Epithelial cell of prostate (primary cell): ENCODE measurements at regions not wholly inside any gene's neighbourhood (a gene's known extent, or its start where the extent isn't known, plus 50 kb on each side); places are given as distances from the start of the nearest gene placed in this dataset.
"Not testable (repeated sequence)": the region's sequence is repeated elsewhere in the genome, so short reads cannot be mapped to it uniquely, and the experiment has no call there.

Experiments used
- DNase-seq: peaks from one replicate; pipeline ENCODE4 v3.0.0-alpha.2; 2011; ENCODE audit warnings: low read depth, low spot score
- H3K27ac ChIP-seq: fragments of 450-650 bp; 2 replicates; pipeline ENCODE4 v1.5.1; 2017; ENCODE audit warnings: mild to moderate bottlenecking

DNA sequence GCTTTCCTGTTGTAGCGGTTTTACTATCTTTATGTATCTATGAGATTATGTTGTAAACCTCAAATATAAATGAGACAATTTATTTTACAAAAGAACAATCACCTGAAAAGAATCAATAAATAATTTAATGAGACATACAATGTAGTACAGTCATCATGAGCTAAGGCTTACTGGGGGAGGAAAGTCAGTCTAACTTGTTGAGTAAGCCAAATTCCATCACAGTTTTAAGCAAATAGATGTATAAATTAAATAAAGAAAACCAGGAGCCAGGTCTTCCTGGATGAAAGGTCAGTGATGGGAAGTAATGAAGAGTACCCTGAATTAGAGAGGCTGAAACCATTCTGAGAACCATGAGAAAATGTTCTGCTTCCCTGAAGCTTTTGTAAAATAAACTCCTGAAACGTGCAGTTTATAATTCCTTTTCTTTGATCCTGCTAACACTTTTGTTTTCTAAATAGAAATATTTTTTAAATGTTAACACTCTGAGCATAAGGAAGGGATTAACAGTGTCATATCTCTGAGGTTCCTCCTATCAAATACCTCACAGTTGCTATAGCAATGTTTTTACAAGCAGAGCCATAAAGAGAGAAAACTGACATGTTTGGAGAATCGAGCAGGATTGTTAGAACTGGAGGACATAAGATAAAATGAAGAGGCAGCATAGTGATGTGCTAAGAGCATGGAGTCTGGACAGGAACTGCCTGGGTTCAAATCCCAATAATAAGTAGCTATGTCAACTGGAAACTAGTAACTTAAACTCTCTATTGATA is 444.9 kb upstream of the FOXG1 start:
- H3K27ac ChIP-seq: peak overlapping the region; percentile 8
- no peak for DNase-seq

DNA sequence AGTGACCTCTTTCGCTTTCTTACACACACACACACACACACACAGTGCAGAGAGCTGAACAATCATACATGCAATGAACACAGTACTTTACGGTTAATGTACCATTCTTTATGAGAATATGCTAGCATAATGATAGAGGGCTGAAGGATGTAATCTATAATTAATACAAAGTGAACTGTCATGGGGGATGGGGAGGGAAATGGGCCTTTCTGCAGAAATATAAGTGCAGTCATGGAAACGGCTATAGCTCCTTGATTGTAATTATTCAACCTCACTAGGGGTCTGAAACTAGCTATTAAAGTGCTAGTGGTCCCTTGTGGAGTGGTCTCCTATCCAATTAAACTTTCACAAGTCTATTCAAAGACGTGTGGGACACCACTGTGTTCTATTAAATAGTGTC is 443.2 kb upstream of the FOXG1 start:
- H3K27ac ChIP-seq: no peak overlapping the region
- DNase-seq: no peak

DNA sequence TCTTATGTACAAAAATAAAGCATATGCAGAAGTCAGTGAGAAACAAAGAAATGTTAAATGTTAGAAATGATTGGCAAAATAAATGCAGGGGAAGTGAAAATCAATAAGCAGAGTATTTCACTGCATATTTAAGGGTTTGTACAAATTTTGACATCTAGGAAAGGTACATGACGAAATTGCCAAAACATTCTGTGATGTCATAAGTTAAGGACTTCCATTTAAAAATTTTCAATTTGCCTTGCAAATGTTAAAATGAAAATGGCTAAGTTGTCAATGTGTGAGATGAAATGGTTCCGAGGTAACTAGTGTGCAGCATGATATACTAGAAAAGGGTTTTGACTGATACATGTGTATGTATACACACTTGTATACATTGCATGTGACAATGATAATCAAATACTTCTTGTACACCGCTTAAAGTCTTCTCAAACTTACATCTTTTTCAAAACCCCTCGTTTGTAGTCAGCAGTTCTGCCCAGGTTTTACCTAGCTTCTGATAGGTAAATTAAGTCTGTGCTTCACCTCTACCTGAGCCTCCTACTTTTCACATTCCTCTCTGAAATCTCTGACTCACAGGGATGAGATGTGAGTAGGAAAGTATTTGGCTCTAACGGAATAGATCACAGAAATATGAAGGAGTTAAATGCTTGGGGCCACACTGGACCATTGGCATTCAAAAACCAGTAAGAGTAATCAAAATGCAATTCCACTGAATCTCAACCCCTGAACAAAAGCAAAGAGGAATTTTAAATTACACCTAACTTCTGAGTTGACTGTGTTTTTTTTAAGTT is 442.4 kb upstream of the FOXG1 start:
- no peak for DNase-seq
- H3K27ac ChIP-seq: no peak overlapping the region

DNA sequence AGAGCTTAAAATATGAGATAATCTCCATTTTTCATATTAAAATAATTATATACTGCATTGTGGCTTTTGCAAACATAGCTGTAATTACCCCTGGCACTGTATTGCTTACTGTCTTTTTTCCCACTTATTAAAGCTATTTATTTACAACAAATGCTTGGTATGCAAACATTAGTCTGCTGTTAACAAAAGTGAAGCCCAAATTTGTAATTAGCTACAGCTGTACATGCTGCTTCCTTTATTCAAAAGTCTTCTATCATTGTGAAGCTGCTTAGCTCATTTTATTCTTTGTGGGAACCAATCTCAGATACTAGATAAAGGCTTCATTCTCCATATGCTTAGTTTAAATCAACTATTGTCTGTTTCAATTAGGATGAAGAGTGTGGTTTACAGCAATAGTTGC is 425.8 kb upstream of the FOXG1 start:
- no peak for DNase-seq

DNA sequence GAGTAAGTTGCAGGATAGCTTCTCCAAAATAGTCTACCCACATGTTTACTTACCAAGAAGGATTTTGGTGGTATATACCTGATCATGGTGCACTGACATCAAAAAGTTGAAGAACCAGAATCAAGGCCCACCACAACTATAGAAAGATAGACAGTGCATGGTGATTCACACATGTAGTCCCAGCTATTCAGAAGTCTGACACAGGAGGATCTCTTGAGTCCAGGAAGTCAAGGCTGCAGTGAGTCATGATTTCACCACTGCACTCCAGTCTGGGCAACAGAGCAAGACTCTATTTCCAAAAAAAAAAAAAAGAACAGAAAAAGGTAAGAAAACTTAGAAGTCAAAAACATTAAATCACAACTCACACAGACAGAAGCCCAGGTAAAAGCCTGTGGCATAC is 422.2 kb upstream of the FOXG1 start:
- peak; percentile 8 for DNase-seq
- H3K27ac ChIP-seq: peak overlapping the region; percentile 27

More for the DNA sequence above, 425.8 kb upstream of the FOXG1 start:
- H3K27ac ChIP-seq: no peak overlapping the region

DNA sequence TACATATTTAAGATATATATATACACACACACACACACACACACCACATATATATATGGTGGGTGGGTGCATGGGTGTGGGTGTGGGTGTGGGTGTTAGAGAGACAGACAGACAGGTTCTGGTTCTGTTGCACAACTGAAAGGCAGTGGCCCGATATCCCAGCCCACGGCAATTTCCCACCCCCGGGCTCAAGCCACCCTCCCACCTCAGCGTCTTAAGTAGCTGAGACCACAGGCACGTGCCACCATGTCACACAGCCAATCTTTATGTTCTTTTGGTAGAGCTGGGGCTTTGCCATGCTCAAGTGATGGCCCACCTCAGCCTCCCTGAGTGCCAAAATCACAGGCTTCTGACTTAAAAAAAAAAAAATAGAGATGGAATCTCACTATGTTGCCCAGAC is 417.8 kb upstream of the FOXG1 start:
- H3K27ac ChIP-seq: no peak overlapping the region
- DNase-seq: no peak

DNA sequence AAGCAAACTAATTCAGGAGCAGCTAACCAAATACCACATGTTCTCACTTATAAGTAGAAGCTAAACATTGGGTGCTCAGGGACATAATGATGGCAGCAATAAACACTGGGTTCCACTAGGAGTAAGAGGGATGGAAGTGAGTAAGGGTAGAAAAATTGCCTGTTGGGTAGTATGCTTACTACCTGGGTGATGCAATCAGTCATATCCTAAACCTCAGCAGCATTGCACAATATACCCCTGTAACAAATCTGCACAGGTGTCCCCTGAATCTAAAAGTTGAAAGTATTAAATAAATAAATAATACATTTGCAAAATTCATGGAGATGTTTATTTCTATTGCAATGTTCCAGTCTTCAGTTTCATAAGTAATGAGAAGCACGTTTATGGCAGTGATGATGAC is 409.8 kb upstream of the FOXG1 start:
- no peak for DNase-seq
- no peak overlapping the region for H3K27ac ChIP-seq

DNA sequence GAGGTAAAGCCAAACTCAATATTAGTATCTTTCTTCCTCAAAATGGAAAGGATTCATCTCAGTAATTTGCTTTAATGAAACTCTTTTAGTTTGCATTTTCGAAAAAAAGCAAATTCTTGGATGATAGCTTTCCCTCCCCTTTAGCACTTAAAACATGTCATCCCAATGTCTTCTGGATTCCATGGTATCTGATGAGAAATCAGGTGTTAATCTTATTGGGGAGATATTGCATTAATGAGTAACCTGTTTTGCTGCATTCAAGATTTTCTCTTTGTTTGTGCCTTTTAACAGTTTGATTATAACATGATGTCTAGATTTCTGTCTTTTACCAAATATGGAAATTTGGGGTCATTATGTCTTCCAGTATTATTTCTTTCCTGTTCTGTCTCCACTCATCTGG is 405.1 kb upstream of the FOXG1 start:
- H3K27ac ChIP-seq: no peak overlapping the region
- no peak for DNase-seq

DNA sequence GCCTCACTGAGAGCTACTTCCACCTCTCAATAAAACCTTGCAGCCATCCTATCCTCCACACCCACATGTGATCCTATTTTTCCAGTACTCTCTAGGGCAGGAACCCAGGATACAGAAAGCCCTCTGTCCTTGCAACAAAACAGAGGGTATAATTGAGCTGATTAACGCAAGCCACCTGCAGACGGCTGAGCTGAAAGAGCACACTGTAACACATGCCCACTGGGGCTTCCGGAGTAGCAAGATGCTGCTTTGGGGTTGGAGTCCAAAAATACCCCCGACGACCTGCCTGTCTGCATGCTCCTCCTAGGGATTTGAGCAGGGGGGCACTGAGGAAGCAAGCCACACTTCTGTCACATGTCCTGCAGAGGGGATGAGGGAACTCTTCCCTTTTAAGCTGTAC is 401.1 kb upstream of the FOXG1 start:
- H3K27ac ChIP-seq: no peak overlapping the region
- no peak for DNase-seq

DNA sequence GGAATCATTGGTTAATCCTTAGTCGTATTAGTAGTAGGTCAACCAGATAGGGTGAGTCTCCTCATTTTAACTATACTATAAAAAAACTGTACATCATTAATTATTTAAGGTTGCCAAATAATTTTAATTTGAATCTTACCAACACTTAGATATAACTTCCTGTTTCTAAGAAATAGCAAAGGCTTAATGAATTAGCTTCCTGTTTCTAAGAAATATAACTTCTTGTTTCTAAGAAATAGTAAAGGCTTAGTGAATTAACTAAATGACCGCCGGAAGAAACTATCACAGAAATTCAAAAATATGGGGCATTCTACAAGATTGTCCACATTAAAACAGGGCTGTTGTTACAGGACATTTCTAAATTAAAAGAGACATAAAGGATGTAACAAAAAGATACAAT is 392.9 kb upstream of the FOXG1 start:
- H3K27ac ChIP-seq: no peak overlapping the region
- no peak for DNase-seq

DNA sequence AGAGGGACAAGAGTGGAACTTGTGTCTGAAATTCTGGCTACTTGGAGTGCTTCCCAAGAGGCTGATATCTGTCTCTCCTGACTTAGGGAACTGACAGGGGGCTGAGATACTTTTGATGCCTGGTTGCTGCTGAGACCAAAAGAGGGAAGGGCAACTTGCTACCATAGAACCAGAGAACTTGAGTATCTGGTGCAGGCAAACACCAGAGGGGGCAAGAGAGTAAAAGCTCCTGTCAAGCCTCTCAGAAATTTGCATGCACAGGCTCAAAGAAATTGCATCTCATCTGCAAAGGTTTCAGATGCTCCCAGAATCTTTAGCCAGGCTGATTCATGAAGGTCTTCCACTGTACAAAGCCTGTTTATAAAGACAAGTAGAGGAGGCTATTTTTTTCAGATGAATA is 391.3 kb upstream of the FOXG1 start:
- no peak for DNase-seq
- H3K27ac ChIP-seq: no peak overlapping the region

DNA sequence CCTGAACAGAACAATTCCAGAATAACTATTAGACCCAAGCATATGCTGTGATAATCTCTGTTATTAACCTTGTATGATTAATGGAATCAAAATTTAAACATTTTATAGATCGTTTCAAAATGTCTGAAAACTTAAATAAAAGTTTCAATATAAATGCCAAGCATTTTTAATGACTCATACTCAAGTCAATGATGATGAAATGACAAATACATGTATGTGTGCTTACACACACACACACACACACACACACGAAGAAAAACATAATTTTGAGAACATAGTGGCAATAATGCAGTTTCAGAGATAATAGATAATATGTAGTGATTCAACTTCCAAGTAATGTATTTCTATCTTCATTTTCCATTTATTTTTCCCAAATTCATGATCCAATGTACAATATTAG is 384.9 kb upstream of the FOXG1 start:
- H3K27ac ChIP-seq: peak overlapping the region; percentile 64
- no peak for DNase-seq

DNA sequence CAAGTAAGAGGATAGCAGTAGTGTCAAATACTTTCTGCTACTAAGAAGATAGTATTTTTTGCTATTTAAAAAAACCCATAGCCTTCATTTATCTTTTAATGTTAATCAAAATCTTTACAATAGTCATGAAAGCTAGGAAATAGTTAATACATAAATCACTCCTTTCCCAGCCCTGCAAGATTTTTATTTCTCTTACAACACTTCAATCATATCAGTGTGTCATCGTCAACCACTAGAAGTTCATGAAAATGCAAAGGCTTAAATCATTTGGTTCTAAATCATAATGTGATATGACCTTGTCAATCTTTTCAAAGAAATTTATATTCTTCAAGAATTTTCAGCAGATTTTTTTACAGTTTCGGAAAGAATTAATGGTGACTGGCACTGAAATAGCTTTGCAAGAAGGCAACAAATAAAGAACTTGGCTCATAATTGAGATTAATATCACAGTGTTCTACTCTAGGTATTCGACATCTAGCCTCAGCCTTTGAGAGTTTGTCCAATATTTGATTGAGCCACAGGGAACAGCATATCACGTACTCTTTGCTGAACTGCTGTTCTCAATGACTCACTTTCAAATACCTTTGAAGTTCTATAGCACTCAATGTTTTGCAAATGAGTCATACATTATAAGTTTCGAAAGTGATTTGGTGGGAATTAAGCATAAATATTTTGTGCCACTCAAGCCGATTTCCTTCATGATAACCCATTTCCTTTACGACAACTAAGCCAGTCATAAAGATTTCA is 384.0 kb upstream of the FOXG1 start:
- peak; percentile 61 for DNase-seq
- H3K27ac ChIP-seq: peak overlapping the region; percentile 64

DNA sequence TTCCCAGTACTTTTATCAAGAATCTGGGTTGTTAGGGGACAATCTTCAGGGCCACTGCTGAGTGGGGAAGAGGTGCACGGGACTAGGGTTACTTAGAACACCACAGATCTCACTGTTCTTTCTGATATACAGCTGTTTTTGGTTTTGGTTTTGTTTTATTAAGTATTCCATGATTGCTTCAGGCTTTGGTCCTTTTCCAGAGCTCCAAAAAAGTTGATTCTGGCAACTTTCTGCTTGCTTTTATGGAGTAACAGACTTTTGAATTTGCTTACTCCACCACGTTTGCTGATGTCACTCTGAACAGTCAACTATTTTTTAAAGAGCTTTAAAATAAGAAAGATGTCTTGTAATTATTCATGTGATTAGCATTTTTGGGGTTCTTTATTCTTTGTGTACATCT is 368.1 kb upstream of the FOXG1 start:
- no peak for DNase-seq
- no peak overlapping the region for H3K27ac ChIP-seq

DNA sequence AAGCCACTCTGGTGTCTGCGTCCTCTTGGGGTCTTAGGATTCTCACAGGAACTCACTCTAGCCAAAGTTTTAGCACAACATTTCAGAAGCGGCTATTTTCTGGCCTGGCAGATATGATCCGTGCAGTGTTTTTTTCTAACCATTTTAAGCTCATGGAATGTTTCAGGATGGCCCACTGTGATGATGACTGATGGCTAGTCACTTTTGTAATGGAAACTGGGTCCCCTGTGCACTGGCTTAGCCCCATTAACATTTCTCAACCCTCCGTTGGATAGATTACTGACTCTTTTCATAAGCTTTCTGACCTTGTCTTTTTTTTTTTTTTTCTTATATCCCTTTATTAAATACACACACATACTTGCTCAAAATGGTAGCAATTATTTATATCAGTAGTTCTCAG is 364.9 kb upstream of the FOXG1 start:
- H3K27ac ChIP-seq, DNase-seq: not testable (repeated sequence)

DNA sequence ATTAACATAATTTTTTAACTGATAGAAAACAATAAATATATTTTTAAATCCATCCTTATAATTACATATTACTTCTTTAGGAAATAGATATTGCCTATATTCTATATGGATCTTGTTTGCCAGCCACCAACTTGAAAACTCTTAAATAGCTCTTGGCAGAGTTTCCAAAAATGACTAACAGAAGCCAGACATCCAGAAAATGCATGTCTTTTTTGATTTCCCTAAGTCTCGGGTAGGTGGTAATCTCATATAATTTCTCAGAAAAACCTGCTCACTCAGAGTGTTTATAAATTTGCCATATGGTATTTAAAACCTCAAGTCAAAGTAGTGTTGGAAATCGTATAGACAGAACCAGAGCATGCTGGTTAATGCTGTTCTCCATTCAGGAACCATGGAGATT is 360.4 kb upstream of the FOXG1 start:
- H3K27ac ChIP-seq: no peak overlapping the region
- no peak for DNase-seq

DNA sequence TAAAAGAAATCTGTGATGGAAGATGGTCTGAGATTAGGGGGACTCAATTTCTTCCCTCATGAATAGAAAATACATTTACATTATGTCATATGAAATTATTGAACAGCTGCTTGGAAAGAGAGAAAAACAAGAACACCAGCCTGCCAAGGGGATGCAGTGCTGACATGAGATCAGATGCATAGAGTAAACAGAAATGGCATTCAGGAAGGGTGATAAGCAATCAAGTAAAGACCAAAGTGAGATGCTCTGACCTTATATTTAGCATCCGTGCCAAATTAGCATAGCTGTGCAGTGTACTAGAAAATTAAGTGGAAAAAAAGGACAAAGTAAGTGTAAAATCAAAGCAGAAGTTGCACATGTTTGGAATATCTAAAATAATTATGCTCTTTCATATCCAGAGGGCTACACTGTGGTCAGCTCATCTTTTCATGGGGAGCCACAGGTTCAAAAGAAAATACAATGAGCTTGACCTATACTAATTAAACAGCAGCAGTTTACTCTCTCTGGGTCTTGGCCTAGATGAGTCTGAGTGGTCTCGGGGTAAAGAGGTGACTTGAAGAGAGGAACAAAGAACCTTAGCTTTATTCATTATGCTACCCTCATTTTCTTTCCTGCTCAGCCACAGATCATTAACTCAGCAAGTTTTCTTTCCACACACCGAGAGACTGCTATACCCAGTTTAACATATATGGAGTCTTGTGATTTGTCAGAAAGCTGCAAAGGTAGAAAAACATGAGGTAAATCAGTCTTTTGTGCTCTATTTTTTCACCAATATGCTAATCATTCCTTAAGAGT is 359.4 kb upstream of the FOXG1 start:
- no peak for DNase-seq
- H3K27ac ChIP-seq: no peak overlapping the region

DNA sequence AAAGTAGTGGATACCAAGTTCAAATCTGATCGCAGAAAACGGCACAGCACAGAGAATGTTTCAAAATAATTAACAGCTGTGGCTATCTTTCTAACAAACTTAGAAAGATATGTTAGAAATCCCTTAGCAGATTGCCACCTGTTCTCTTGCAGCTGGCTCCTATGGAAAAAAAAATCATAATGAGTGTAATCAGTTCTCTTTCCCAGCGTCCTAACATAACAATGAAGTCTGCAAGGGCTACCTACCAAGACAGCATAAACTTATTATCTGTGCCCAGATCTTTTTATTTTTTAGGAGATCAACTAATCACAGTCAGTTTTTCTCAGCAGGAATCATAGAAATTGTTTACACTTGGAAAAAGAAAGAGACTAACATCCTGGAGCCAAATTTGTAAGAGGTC is 358.6 kb upstream of the FOXG1 start:
- no peak for DNase-seq
- no peak overlapping the region for H3K27ac ChIP-seq

DNA sequence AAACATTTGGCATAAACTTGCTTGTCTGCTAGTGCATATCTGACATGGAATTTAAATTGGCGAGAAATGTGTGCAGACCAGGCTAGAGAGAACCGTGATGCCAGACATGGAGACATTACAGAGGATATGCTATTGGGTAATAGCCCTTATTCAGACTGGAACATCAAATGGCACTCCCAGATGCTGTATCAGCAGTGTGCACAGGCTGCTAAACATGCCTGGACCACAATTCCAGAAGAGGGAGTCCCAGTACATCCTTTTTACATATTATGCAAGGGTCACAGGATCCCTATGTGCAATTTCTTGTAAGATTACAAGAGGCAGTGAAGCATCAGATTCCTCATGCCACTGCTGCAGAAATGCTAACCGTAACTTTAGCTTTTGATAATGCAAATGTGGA is 354.5 kb upstream of the FOXG1 start:
- no peak for DNase-seq
- no peak overlapping the region for H3K27ac ChIP-seq

DNA sequence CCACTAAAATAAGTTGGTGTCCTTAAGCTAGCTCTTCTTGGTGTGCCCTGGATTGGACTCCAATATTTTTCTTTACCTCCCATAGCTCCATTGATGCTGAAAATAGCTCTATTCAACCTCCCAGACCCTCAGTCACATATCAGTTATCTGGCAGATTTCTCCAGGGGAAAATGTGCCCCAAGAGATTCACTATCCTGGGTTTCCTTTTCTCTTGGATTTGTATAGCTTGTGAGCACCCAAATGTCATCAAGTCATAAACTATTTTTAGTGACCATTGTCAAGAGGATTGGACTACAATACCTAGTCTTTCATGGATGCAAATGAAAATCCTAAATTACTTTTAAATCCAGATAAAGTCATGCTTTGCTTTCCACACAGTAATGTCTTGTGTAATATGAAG is 339.6 kb upstream of the FOXG1 start:
- no peak for DNase-seq
- H3K27ac ChIP-seq: no peak overlapping the region
